Keratinocyte (primary cell): ENCODE measurements at regions not wholly inside any gene's neighbourhood (a gene's known extent, or its start where the extent isn't known, plus 50 kb on each side); places are given as distances from the start of the nearest gene placed in this dataset.

Experiments
- DNase-seq: peaks from one replicate; pipeline ENCODE4 v3.0.0-alpha.2; 2011; ENCODE audit warnings: low read depth, missing footprints, low spot score
- FAIRE-seq: peaks from 2 replicates; lab custom pipeline; 2011; peaks lifted over from hg19 to GRCh38; lab: Jason Lieb, UNC
- H2AFZ ChIP-seq: 2 replicates; pipeline ENCODE4 v1.6.0; 2012; ENCODE audit warnings: low read length, control low read depth, inconsistent platforms; ENCODE audit not compliant: control insufficient read depth
- H3K27ac ChIP-seq: 2 replicates; pipeline ENCODE4 v1.5.1; 2011; ENCODE audit warnings: low read length; ENCODE audit not compliant: control insufficient read depth, insufficient read depth
- H3K27me3 ChIP-seq: 3 replicates; pipeline ENCODE4 v1.6.0; 2011; ENCODE audit warnings: low read length; ENCODE audit not compliant: control insufficient read depth, insufficient read depth; ENCODE audit errors: extremely low read depth
- H3K36me3 ChIP-seq, 2 experiments: 2 replicates in 1 of 2; 3 replicates in 1 of 2; pipeline ENCODE4 v1.5.1; 2011; ENCODE audit warnings: low read length in 2 of 2, mild to moderate bottlenecking in 1 of 2; ENCODE audit not compliant: control insufficient read depth in 2 of 2, insufficient read depth in 2 of 2; ENCODE audit errors: extremely low read depth in 1 of 2
- H3K4me1 ChIP-seq: 3 replicates; pipeline ENCODE4 v1.5.1; 2011; ENCODE audit warnings: low read length; ENCODE audit not compliant: control insufficient read depth, insufficient read depth; ENCODE audit errors: extremely low read depth
- H3K4me2 ChIP-seq: 3 replicates; pipeline ENCODE4 v1.6.0; 2011; ENCODE audit warnings: low read depth, low read length; ENCODE audit not compliant: control insufficient read depth, insufficient read depth; ENCODE audit errors: extremely low read depth
- H3K4me3 ChIP-seq, 3 experiments: fragments of 200-600 bp in 1 of 3; sonication (generic) in 1 of 3; 2 replicates in 2 of 3; 3 replicates in 1 of 3; pipeline ENCODE4 v1.5.1; 2011 to 2016; ENCODE audit warnings: low read length in 3 of 3, mild to moderate bottlenecking in 3 of 3, control low read depth in 2 of 3, inconsistent platforms in 1 of 3, low read depth in 1 of 3, mixed read lengths in 1 of 3, mixed run types in 1 of 3, moderate library complexity in 1 of 3; ENCODE audit not compliant: control insufficient read depth in 2 of 3, insufficient read depth in 2 of 3; ENCODE audit errors: extremely low read depth in 1 of 3
- H3K79me2 ChIP-seq: 2 replicates; pipeline ENCODE4 v1.6.0; 2012; ENCODE audit warnings: low read length; ENCODE audit not compliant: control insufficient read depth, insufficient read depth
- H3K9ac ChIP-seq: 3 replicates; pipeline ENCODE4 v1.6.0; 2011; ENCODE audit warnings: low read length; ENCODE audit not compliant: control insufficient read depth, insufficient read depth; ENCODE audit errors: extremely low read depth
- H3K9me1 ChIP-seq: 3 replicates; pipeline ENCODE4 v1.6.0; 2011; ENCODE audit warnings: low read length; ENCODE audit not compliant: control insufficient read depth, insufficient read depth; ENCODE audit errors: extremely low read depth
- H3K9me3 ChIP-seq: 2 replicates; pipeline ENCODE4 v1.5.1; 2012; ENCODE audit warnings: low read depth, low read length; ENCODE audit not compliant: control insufficient read depth
- H4K20me1 ChIP-seq: 3 replicates; pipeline ENCODE4 v1.6.0; 2011; ENCODE audit warnings: low read length; ENCODE audit not compliant: control insufficient read depth, insufficient read depth; ENCODE audit errors: extremely low read depth
- CTCF ChIP-seq, 3 experiments: IDR thresholded peaks in 1 of 3; conservative IDR thresholded peaks in 1 of 3; optimal IDR thresholded peaks in 1 of 3; 2 replicates in 2 of 3; 3 replicates in 1 of 3; pipeline versions ENCODE3 to v1.5.1; 2011; ENCODE audit warnings: low read length in 3 of 3, mild to moderate bottlenecking in 3 of 3, moderate library complexity in 2 of 3, control low read depth in 1 of 3, inconsistent platforms in 1 of 3; ENCODE audit not compliant: insufficient read depth in 2 of 3; ENCODE audit errors: extremely low read depth in 1 of 3
- EZH2 ChIP-seq: IDR thresholded peaks from one replicate; pipeline ENCODE4 v1.6.1; 2012; ENCODE audit warnings: inconsistent platforms, mild to moderate bottlenecking, low read length, moderate library complexity
- dilution Hi-C: fragments of 300-500 bp; cut with MboI; formaldehyde crosslinking; loops from one replicate; pipeline ENCODE4 v1.7.0; 2020; ENCODE audit warnings: low sequenced_read_pairs; ENCODE audit not compliant: extremely low pct_ligation_motif_present

GRCh38 chr1:55279627-55280026 lies 64.5 kb upstream of the USP24 start:
- Histone ChIP-seq H3K4me2 (no peak overlapping the region), H3K9me1 (no peaks in the 10 kb centered on the region)
- dilution Hi-C loops: no loop called here

GRCh38 chr1:55278378-55278777 lies 63.2 kb upstream of the USP24 start:
- FAIRE-seq: no peak
- Histone ChIP-seq H3K9me3 (no peaks in the 10 kb centered on the region), H3K36me3 (no peaks in the 10 kb centered on the region), H4K20me1 (no peaks in the 10 kb centered on the region), H3K79me2 (no peaks in the 10 kb centered on the region), H3K4me1 (peaks cover 22% of the 10 kb centered on the region), H3K9me1 (no peaks in the 10 kb centered on the region), H3K4me2 (no peak overlapping the region), H3K27me3 (no peaks in the 10 kb centered on the region), H3K4me3 (no peak overlapping the region), H3K27ac (no peak overlapping the region), H3K9ac (no peak overlapping the region), H2AFZ (no peak overlapping the region)
- DNase-seq: no peak
- TF ChIP-seq EZH2 (no peak), CTCF (optimal IDR thresholded peaks at IDR 0.05 in 1 of 3, IDR thresholded peaks at IDR 0.05 in 1 of 3, conservative IDR thresholded peaks at IDR 0.05 in 1 of 3; ENCODE audit: extremely low read depth in 1 of 3, insufficient read depth in 2 of 3, low read length in 3 of 3) (no peak)
- dilution Hi-C loops: no loop called here

More at GRCh38 chr1:55279627-55280026, 64.5 kb upstream of the USP24 start:
- no peaks in the 10 kb centered on the region for H3K36me3 ChIP-seq
- no peaks in the 10 kb centered on the region for H3K27me3 ChIP-seq
- no peak for FAIRE-seq
- no peak for DNase-seq
- H3K4me1 ChIP-seq: peaks cover 22% of the 10 kb centered on the region
- no peak overlapping the region for H2AFZ ChIP-seq
- no peak overlapping the region for H3K4me3 ChIP-seq
- no peak overlapping the region for H3K27ac ChIP-seq
- no peaks in the 10 kb centered on the region for H4K20me1 ChIP-seq
- TF ChIP-seq CTCF (optimal IDR thresholded peaks at IDR 0.05 in 1 of 3, IDR thresholded peaks at IDR 0.05 in 1 of 3, conservative IDR thresholded peaks at IDR 0.05 in 1 of 3; ENCODE audit: extremely low read depth in 1 of 3, insufficient read depth in 2 of 3, low read length in 3 of 3) (no peak), EZH2 (no peak)
- no peak overlapping the region for H3K9ac ChIP-seq
- H3K79me2 ChIP-seq: no peaks in the 10 kb centered on the region
- no peaks in the 10 kb centered on the region for H3K9me3 ChIP-seq
